ENCODE measurements at regions not wholly inside any gene's neighbourhood (a gene's known extent, or its start where the extent isn't known, plus 50 kb on each side); places are given as distances from the start of the nearest gene placed in this dataset.

GRCh38 chr5:167766957-167767356, 524.5 kb upstream of the WWC1 start:
- TF ChIP-seq CTCF (conservative IDR thresholded peaks at IDR 0.05; ENCODE audit: control insufficient read depth, insufficient read depth, low read depth, low read length): no peak
- H3K4me3 ChIP-seq (ENCODE audit: control insufficient read depth, low read depth, low read length): no peak overlapping the region
- DNase-seq (ENCODE audit: low read depth): no peak

GRCh38 chr5:167767795-167768194, 523.6 kb upstream of the WWC1 start:
- no peak for TF ChIP-seq CTCF (conservative IDR thresholded peaks at IDR 0.05; ENCODE audit: control insufficient read depth, insufficient read depth, low read depth, low read length)
- no peak for DNase-seq (ENCODE audit: low read depth)
- no peak overlapping the region for H3K4me3 ChIP-seq (ENCODE audit: control insufficient read depth, low read depth, low read length)

GRCh38 chr5:167769846-167770413, 521.5 kb upstream of the WWC1 start:
- no peak overlapping the region for H3K4me3 ChIP-seq (ENCODE audit: control insufficient read depth, low read depth, low read length)
- no peak for DNase-seq (ENCODE audit: low read depth)
- no peak for TF ChIP-seq CTCF (conservative IDR thresholded peaks at IDR 0.05; ENCODE audit: control insufficient read depth, insufficient read depth, low read depth, low read length)

- TF ChIP-seq CTCF (conservative IDR thresholded peaks at IDR 0.05; ENCODE audit: control insufficient read depth, insufficient read depth, low read depth, low read length): no peak
- DNase-seq (ENCODE audit: low read depth): peak; percentile 70
- H3K4me3 ChIP-seq (ENCODE audit: control insufficient read depth, low read depth, low read length): no peak overlapping the region
These were observed 521.0 kb upstream of the WWC1 start for GRCh38 chr5:167770461-167770860.

GRCh38 chr5:167771571-167771970, 519.9 kb upstream of the WWC1 start:
- peak; percentile 31 for DNase-seq (ENCODE audit: low read depth)
- H3K4me3 ChIP-seq (ENCODE audit: control insufficient read depth, low read depth, low read length): no peak overlapping the region
- TF ChIP-seq CTCF (conservative IDR thresholded peaks at IDR 0.05; ENCODE audit: control insufficient read depth, insufficient read depth, low read depth, low read length): no peak

- no peak for DNase-seq (ENCODE audit: low read depth)
These were observed 517.7 kb upstream of the WWC1 start for GRCh38 chr5:167773668-167774301.

More at GRCh38 chr5:167773668-167774301, 517.7 kb upstream of the WWC1 start:
- no peak for TF ChIP-seq CTCF (conservative IDR thresholded peaks at IDR 0.05; ENCODE audit: control insufficient read depth, insufficient read depth, low read depth, low read length)
- no peak overlapping the region for H3K4me3 ChIP-seq (ENCODE audit: control insufficient read depth, low read depth, low read length)
